ENCODE measurements at regions not wholly inside any gene's neighbourhood (a gene's known extent, or its start where the extent isn't known, plus 50 kb on each side); places are given as distances from the start of the nearest gene placed in this dataset.

- no peaks in the 10 kb centered on the region for H3K27me3 ChIP-seq (ENCODE audit: insufficient read depth, low read depth, severe bottlenecking)
- no peaks in the 10 kb centered on the region for H3K36me3 ChIP-seq
- DNase-seq: peak; percentile 3
- no peak overlapping the region for H3K27ac ChIP-seq
- H3K9me3 ChIP-seq (ENCODE audit: severe bottlenecking): no peaks in the 10 kb centered on the region
- TF ChIP-seq CTCF (IDR thresholded peaks at IDR 0.05; ENCODE audit: low read depth, low read length): no peak
- H3K4me3 ChIP-seq (ENCODE audit: low read depth, low read length): no peak overlapping the region
Measured at GRCh38 chr17:73900516-73900915, 256.3 kb upstream of the SDK2 start.

- H3K27me3 ChIP-seq (ENCODE audit: insufficient read depth, low read depth, severe bottlenecking): no peaks in the 10 kb centered on the region
- TF ChIP-seq CTCF (IDR thresholded peaks at IDR 0.05; ENCODE audit: low read depth, low read length): no peak
Measured at GRCh38 chr17:73901249-73901648, 257.0 kb upstream of the SDK2 start.

GRCh38 chr17:73901661-73902415 lies 257.6 kb upstream of the SDK2 start:
- DNase-seq: no peak
- H3K9me3 ChIP-seq (ENCODE audit: severe bottlenecking): no peaks in the 10 kb centered on the region
- H3K27ac ChIP-seq: no peak overlapping the region
- no peaks in the 10 kb centered on the region for H3K36me3 ChIP-seq
- H3K27me3 ChIP-seq (ENCODE audit: insufficient read depth, low read depth, severe bottlenecking): no peaks in the 10 kb centered on the region
- no peak for TF ChIP-seq CTCF (IDR thresholded peaks at IDR 0.05; ENCODE audit: low read depth, low read length)
- no peak overlapping the region for H3K4me3 ChIP-seq (ENCODE audit: low read depth, low read length)

More at GRCh38 chr17:73901249-73901648, 257.0 kb upstream of the SDK2 start:
- no peak for DNase-seq
- Histone ChIP-seq H3K36me3 (no peaks in the 10 kb centered on the region), H3K4me3 (ENCODE audit: low read depth, low read length) (no peak overlapping the region), H3K9me3 (ENCODE audit: severe bottlenecking) (no peaks in the 10 kb centered on the region), H3K27ac (no peak overlapping the region)

GRCh38 chr17:73902416-73903181 lies 258.4 kb upstream of the SDK2 start:
- DNase-seq: no peak
- Histone ChIP-seq H3K27ac (no peak overlapping the region), H3K27me3 (ENCODE audit: insufficient read depth, low read depth, severe bottlenecking) (no peaks in the 10 kb centered on the region), H3K4me3 (ENCODE audit: low read depth, low read length) (no peak overlapping the region), H3K9me3 (ENCODE audit: severe bottlenecking) (no peaks in the 10 kb centered on the region), H3K36me3 (no peaks in the 10 kb centered on the region)
- TF ChIP-seq CTCF (IDR thresholded peaks at IDR 0.05; ENCODE audit: low read depth, low read length): no peak

GRCh38 chr17:73906896-73907870 lies 262.9 kb upstream of the SDK2 start:
- Histone ChIP-seq H3K9me3 (ENCODE audit: severe bottlenecking) (no peaks in the 10 kb centered on the region), H3K4me3 (ENCODE audit: low read depth, low read length) (no peak overlapping the region), H3K27me3 (ENCODE audit: insufficient read depth, low read depth, severe bottlenecking) (no peaks in the 10 kb centered on the region), H3K27ac (no peak overlapping the region), H3K36me3 (no peaks in the 10 kb centered on the region)
- no peak for DNase-seq
- no peak for TF ChIP-seq CTCF (IDR thresholded peaks at IDR 0.05; ENCODE audit: low read depth, low read length)
